ENCODE measurements at regions not wholly inside any gene's neighbourhood (a gene's known extent, or its start where the extent isn't known, plus 50 kb on each side); places are given as distances from the start of the nearest gene placed in this dataset.

- no peak for DNase-seq (ENCODE audit: low spot score)
- in situ Hi-C loops (cut with MboI; ENCODE audit: low pct_unique_long_range_greater_than_20kb, low sequenced_read_pairs, unreplicated experiment): no loop called here
- TF ChIP-seq, protein P1, sequence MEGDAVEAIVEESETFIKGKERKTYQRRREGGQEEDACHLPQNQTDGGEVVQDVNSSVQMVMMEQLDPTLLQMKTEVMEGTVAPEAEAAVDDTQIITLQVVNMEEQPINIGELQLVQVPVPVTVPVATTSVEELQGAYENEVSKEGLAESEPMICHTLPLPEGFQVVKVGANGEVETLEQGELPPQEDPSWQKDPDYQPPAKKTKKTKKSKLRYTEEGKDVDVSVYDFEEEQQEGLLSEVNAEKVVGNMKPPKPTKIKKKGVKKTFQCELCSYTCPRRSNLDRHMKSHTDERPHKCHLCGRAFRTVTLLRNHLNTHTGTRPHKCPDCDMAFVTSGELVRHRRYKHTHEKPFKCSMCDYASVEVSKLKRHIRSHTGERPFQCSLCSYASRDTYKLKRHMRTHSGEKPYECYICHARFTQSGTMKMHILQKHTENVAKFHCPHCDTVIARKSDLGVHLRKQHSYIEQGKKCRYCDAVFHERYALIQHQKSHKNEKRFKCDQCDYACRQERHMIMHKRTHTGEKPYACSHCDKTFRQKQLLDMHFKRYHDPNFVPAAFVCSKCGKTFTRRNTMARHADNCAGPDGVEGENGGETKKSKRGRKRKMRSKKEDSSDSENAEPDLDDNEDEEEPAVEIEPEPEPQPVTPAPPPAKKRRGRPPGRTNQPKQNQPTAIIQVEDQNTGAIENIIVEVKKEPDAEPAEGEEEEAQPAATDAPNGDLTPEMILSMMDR (IDR thresholded peaks at IDR 0.05; ENCODE audit: extremely low read depth, insufficient read depth, missing control alignments): no peak
These were observed 516.2 kb downstream of the SLC16A7 start for GRCh38 chr12:60112063-60112462.

GRCh38 chr12:60112763-60113162, 516.9 kb downstream of the SLC16A7 start:
- in situ Hi-C loops (cut with MboI; ENCODE audit: low pct_unique_long_range_greater_than_20kb, low sequenced_read_pairs, unreplicated experiment): no loop called here
- TF ChIP-seq, protein P1 (IDR thresholded peaks at IDR 0.05; ENCODE audit: extremely low read depth, insufficient read depth, missing control alignments): no peak
- no peak for DNase-seq (ENCODE audit: low spot score)

GRCh38 chr12:60114169-60114568, 518.3 kb downstream of the SLC16A7 start:
- in situ Hi-C loops (cut with MboI; ENCODE audit: low pct_unique_long_range_greater_than_20kb, low sequenced_read_pairs, unreplicated experiment): no loop called here
- DNase-seq (ENCODE audit: low spot score): no peak
- TF ChIP-seq, protein P1 (IDR thresholded peaks at IDR 0.05; ENCODE audit: extremely low read depth, insufficient read depth, missing control alignments): no peak

DNA sequence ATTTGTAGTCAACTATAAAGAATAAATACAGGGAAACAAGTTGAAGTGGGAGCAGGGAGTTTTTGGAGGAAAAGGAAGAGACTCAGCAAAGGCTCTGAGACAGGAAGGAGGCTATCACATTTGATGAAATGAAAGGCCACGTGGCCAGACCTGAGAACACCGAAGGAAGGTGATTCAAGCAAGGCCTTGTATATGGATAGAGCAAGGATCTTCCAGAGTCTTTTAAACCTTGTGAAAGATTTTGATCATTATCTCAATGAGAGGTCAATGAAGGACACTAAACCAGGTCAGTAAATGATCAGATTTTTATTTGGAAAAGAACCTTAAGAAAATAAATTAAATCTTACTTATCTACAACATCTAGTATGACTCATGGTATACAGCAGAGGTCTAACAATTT, 523.5 kb downstream of the SLC16A7 start:
- DNase-seq (ENCODE audit: low spot score): no peak
- in situ Hi-C loops (cut with MboI; ENCODE audit: low pct_unique_long_range_greater_than_20kb, low sequenced_read_pairs, unreplicated experiment): no loop called here
- TF ChIP-seq, protein P1 (IDR thresholded peaks at IDR 0.05; ENCODE audit: extremely low read depth, insufficient read depth, missing control alignments): no peak

DNA sequence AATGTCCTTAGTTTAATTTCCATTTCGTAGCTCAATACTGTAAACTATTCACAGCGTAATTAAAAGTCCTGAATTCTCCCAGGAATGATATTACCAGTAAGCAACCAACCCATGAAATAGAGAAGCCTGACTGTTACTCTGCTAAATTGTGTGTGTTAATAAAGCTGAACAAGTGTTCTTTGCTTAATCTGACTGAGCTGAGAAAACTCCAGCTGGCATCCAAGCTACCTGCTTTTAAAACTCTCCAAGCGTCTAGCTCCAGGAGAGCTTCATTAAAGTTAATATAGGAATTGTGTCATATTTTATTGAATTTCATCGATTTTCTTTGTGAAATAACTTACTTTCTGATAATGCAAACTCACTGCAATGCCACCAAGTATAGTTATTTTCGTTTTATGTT, 524.4 kb downstream of the SLC16A7 start:
- DNase-seq (ENCODE audit: low spot score): no peak
- in situ Hi-C loops (cut with MboI; ENCODE audit: low pct_unique_long_range_greater_than_20kb, low sequenced_read_pairs, unreplicated experiment): no loop called here
- TF ChIP-seq, protein P1 (IDR thresholded peaks at IDR 0.05; ENCODE audit: extremely low read depth, insufficient read depth, missing control alignments): no peak

DNA sequence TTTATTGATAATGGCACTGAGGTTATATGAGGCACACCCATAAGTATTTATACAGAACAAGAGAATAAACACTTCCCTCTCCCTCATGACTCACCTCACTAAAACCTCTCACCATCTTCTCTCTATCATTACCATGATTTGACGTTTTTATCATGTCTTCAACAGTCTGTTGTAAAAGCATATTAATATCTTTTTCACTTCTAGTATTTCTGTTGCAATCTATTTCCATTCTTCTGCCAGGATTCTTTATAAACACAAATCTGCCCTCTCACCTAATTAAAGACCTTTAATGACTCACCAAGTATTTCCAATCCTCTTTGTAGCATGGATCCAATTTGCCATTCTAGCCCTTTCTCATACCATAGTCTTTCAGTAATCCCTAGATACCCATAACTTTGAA, 527.7 kb downstream of the SLC16A7 start:
- in situ Hi-C loops (cut with MboI; ENCODE audit: low pct_unique_long_range_greater_than_20kb, low sequenced_read_pairs, unreplicated experiment): no loop called here
- TF ChIP-seq, protein P1 (IDR thresholded peaks at IDR 0.05; ENCODE audit: extremely low read depth, insufficient read depth, missing control alignments): no peak
- DNase-seq (ENCODE audit: low spot score): no peak

GRCh38 chr12:60137513-60137912, 541.7 kb downstream of the SLC16A7 start:
- in situ Hi-C loops (cut with MboI; ENCODE audit: low pct_unique_long_range_greater_than_20kb, low sequenced_read_pairs, unreplicated experiment): no loop called here
- DNase-seq (ENCODE audit: low spot score): no peak
- TF ChIP-seq, protein P1 (IDR thresholded peaks at IDR 0.05; ENCODE audit: extremely low read depth, insufficient read depth, missing control alignments): no peak
